ENCODE measurements at regions not wholly inside any gene's neighbourhood (a gene's known extent, or its start where the extent isn't known, plus 50 kb on each side); places are given as distances from the start of the nearest gene placed in this dataset.

- H3K27me3 ChIP-seq: no peaks in the 10 kb centered on the region
- H3K36me3 ChIP-seq: no peaks in the 10 kb centered on the region
- H3K27ac ChIP-seq: no peak overlapping the region
- TF ChIP-seq CTCF (IDR thresholded peaks at IDR 0.05) (no peak), POLR2A (IDR thresholded peaks at IDR 0.05) (no peak), POLR2AphosphoS5 (IDR thresholded peaks at IDR 0.05) (no peak)
- no peaks in the 10 kb centered on the region for H3K9me3 ChIP-seq
- H3K4me1 ChIP-seq: no peaks in the 10 kb centered on the region
- intact Hi-C loops (cut with DNase I; ENCODE audit: low total_unique reads): no loop called here
- no peak for DNase-seq (ENCODE audit: low spot score in 2 of 2)
- no peak overlapping the region for H3K4me3 ChIP-seq
Measured at GRCh38 chr6:148044261-148044751, 298.3 kb upstream of the SASH1 start.

GRCh38 chr6:148044921-148045320 lies 297.7 kb upstream of the SASH1 start:
- no peak for DNase-seq (ENCODE audit: low spot score in 2 of 2)
- H3K27ac ChIP-seq: no peak overlapping the region
- H3K4me3 ChIP-seq: no peak overlapping the region
- H3K9me3 ChIP-seq: no peaks in the 10 kb centered on the region
- H3K27me3 ChIP-seq: no peaks in the 10 kb centered on the region
- TF ChIP-seq POLR2AphosphoS5 (IDR thresholded peaks at IDR 0.05): no peak
- intact Hi-C loops (cut with DNase I; ENCODE audit: low total_unique reads): no loop called here
- H3K36me3 ChIP-seq: no peaks in the 10 kb centered on the region
- H3K4me1 ChIP-seq: no peaks in the 10 kb centered on the region

DNA sequence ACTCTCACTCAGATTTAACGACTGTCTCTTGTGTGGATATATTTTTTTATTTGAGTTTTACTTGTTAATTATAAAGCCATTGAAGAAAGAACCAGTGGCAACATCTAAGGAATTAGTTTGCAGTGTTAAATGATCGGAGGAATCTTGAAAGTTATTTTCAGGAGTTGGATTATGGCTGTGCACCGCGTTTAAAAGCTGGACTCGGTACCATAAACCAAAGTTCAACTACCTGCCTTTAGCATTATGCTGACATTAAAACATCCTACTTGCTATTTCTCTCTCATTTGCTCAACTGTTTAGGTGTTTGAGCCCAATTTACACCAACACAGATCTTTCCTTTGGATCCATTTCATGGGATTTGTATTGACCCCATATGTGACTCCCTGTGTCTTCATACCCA lies 289.4 kb upstream of the SASH1 start:
- Histone ChIP-seq H3K4me1 (no peaks in the 10 kb centered on the region), H3K9me3 (peaks cover 0 to 8% of the 10 kb centered on the region in 2 donors), H3K36me3 (no peaks in the 10 kb centered on the region), H3K27me3 (no peaks in the 10 kb centered on the region), H3K4me3 (no peak overlapping the region), H3K27ac (no peak overlapping the region)
- intact Hi-C loops (cut with DNase I; ENCODE audit: low total_unique reads): no loop called here
- TF ChIP-seq POLR2AphosphoS5 (IDR thresholded peaks at IDR 0.05): no peak
- TF ChIP-seq POLR2A (IDR thresholded peaks at IDR 0.05): no peak
- no peak for TF ChIP-seq CTCF (IDR thresholded peaks at IDR 0.05)
- DNase-seq (ENCODE audit: low spot score in 2 of 2): no peak

DNA sequence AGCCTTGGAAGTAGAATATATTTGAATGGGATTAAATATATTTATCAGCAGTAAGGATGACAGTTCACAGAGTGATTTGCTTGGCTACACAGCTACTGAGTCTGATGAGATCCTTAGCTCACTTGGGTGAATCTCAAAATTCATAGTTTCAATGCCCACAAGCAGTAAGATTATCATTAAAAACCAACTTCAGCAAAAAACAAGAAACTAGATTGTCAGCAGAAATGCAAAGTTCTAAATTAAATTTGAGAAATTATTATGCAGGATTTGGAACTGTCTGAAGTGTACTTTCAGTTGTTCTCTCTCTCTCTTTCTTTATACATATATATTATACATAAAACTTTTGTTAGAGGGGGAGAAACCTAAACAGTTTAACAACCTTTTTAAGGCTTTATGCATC lies 288.8 kb upstream of the SASH1 start:
- no peak for TF ChIP-seq CTCF (IDR thresholded peaks at IDR 0.05)
- no peak for TF ChIP-seq POLR2A (IDR thresholded peaks at IDR 0.05)
- no peak for TF ChIP-seq POLR2AphosphoS5 (IDR thresholded peaks at IDR 0.05)

GRCh38 chr6:148054219-148054618 lies 288.4 kb upstream of the SASH1 start:
- Histone ChIP-seq H3K9me3 (peaks cover 0 to 11% of the 10 kb centered on the region in 2 donors), H3K36me3 (no peaks in the 10 kb centered on the region), H3K4me1 (no peaks in the 10 kb centered on the region), H3K27ac (no peak overlapping the region), H3K4me3 (no peak overlapping the region), H3K27me3 (no peaks in the 10 kb centered on the region)
- DNase-seq (ENCODE audit: low spot score in 2 of 2): no peak
- intact Hi-C loops (cut with DNase I; ENCODE audit: low total_unique reads): no loop called here
- TF ChIP-seq POLR2A (IDR thresholded peaks at IDR 0.05) (no peak), POLR2AphosphoS5 (IDR thresholded peaks at IDR 0.05) (no peak), CTCF (IDR thresholded peaks at IDR 0.05) (no peak)

More for the DNA sequence above, 288.8 kb upstream of the SASH1 start:
- no peak overlapping the region for H3K4me3 ChIP-seq
- no peaks in the 10 kb centered on the region for H3K27me3 ChIP-seq
- no peak for DNase-seq (ENCODE audit: low spot score in 2 of 2)
- H3K36me3 ChIP-seq: no peaks in the 10 kb centered on the region
- peaks cover 0 to 8% of the 10 kb centered on the region in 2 donors for H3K9me3 ChIP-seq
- H3K4me1 ChIP-seq: no peaks in the 10 kb centered on the region
- no peak overlapping the region for H3K27ac ChIP-seq
- intact Hi-C loops (cut with DNase I; ENCODE audit: low total_unique reads): no loop called here

GRCh38 chr6:148055419-148055818 lies 287.2 kb upstream of the SASH1 start:
- Histone ChIP-seq H3K36me3 (no peaks in the 10 kb centered on the region), H3K4me1 (no peaks in the 10 kb centered on the region), H3K27me3 (no peaks in the 10 kb centered on the region), H3K27ac (no peak overlapping the region), H3K9me3 (peaks cover 9 to 23% of the 10 kb centered on the region in 2 donors), H3K4me3 (no peak overlapping the region)
- intact Hi-C loops (cut with DNase I; ENCODE audit: low total_unique reads): no loop called here
- TF ChIP-seq POLR2A (IDR thresholded peaks at IDR 0.05) (no peak), CTCF (IDR thresholded peaks at IDR 0.05) (no peak), POLR2AphosphoS5 (IDR thresholded peaks at IDR 0.05) (no peak)
- DNase-seq (ENCODE audit: low spot score in 2 of 2): no peak

Data from breast epithelium (tissue), 4 donors.